ENCODE measurements at regions not wholly inside any gene's neighbourhood (a gene's known extent, or its start where the extent isn't known, plus 50 kb on each side); places are given as distances from the start of the nearest gene placed in this dataset.

GRCh38 chr1:177754603-177755002 is 215.3 kb downstream of the SEC16B start:
- TF ChIP-seq CTCF (conservative IDR thresholded peaks at IDR 0.05) (no peak), EZH2 (IDR thresholded peaks at IDR 0.05; ENCODE audit: low read depth) (no peak)

Data from PC-9 (cell line).